OCI-LY7 (cell line): ENCODE measurements at regions not wholly inside any gene's neighbourhood (a gene's known extent, or its start where the extent isn't known, plus 50 kb on each side); places are given as distances from the start of the nearest gene placed in this dataset.

Source experiments
- BruUV-seq: library from RNA; stranded (reverse); fragments of 400-500 nt; replicated peaks from 2 replicates; lab custom pipeline; 2021; lab: Mats Ljungman, UMichigan
- CTCF ChIA-PET: fragments of 300-600 bp; sonication (Branson Sonifier 250); formaldehyde crosslinking; loops from one replicate; lab custom pipeline; 2022; ENCODE audit warnings: antibody characterized with exemption; ENCODE audit not compliant: unreplicated experiment; lab: Charles Lee
- POLR2A ChIA-PET: fragments of 300-600 bp; sonication (Branson Sonifier 250); formaldehyde crosslinking; loops from one replicate; lab custom pipeline; 2022; ENCODE audit warnings: antibody characterized with exemption; lab: Charles Lee
- DNase-seq: peaks from one replicate; pipeline ENCODE4 v3.0.0-alpha.2; 2015; ENCODE audit warnings: low spot score
- H2AFZ ChIP-seq: fragments of 200-600 bp; sonication (generic), shearing (Covaris generic); 2 replicates; pipeline ENCODE4 v1.6.1; 2014; ENCODE audit warnings: mild to moderate bottlenecking, antibody characterized with exemption, low read length, moderate library complexity
- H3K27ac ChIP-seq: fragments of 200-600 bp; sonication (generic); 2 replicates; pipeline ENCODE4 v1.5.1; 2014; ENCODE audit warnings: mixed run types, low read depth, mild to moderate bottlenecking, moderate library complexity, low read length, inconsistent platforms; ENCODE audit not compliant: poor library complexity, severe bottlenecking
- H3K36me3 ChIP-seq: fragments of 200-600 bp; sonication (generic); 2 replicates; pipeline ENCODE4 v1.6.1; 2014; ENCODE audit warnings: mild to moderate bottlenecking, antibody characterized with exemption, low read length, moderate library complexity, mixed read lengths; ENCODE audit not compliant: insufficient read depth
- H3K4me1 ChIP-seq: fragments of 200-600 bp; sonication (generic); 2 replicates; pipeline ENCODE4 v1.5.1; 2014; ENCODE audit warnings: mild to moderate bottlenecking, low read length; ENCODE audit not compliant: insufficient read depth, poor library complexity, severe bottlenecking
- H3K4me2 ChIP-seq: fragments of 200-600 bp; sonication (generic); 2 replicates; pipeline ENCODE4 v1.6.1; 2014; ENCODE audit warnings: mild to moderate bottlenecking, low read length
- H3K4me3 ChIP-seq: fragments of 200-600 bp; sonication (generic); 2 replicates; pipeline ENCODE4 v1.5.1; 2014; ENCODE audit warnings: mild to moderate bottlenecking, low read depth, low read length; ENCODE audit not compliant: poor library complexity, severe bottlenecking
- H3K79me2 ChIP-seq: fragments of 200-600 bp; sonication (generic); 2 replicates; pipeline ENCODE4 v1.6.1; 2016; ENCODE audit warnings: low read depth, mild to moderate bottlenecking, low read length, moderate library complexity, mixed read lengths; ENCODE audit not compliant: insufficient read depth
- H3K9me2 ChIP-seq: fragments of 200-600 bp; sonication (generic); 2 replicates; pipeline ENCODE4 v1.6.1; 2016; ENCODE audit warnings: mild to moderate bottlenecking, low read length, mixed read lengths; ENCODE audit not compliant: insufficient read depth
- H3K9me3 ChIP-seq: fragments of 200-600 bp; sonication (generic); 2 replicates; pipeline ENCODE4 v1.6.1; 2014; ENCODE audit warnings: mild to moderate bottlenecking, mixed run types, low read length, mixed read lengths
- H4K20me1 ChIP-seq: fragments of 200-600 bp; sonication (generic); 2 replicates; pipeline ENCODE4 v1.6.1; 2014; ENCODE audit warnings: mild to moderate bottlenecking, antibody characterized with exemption, low read length, moderate library complexity, mixed read lengths; ENCODE audit not compliant: insufficient read depth
- EZH2phosphoT487 ChIP-seq: fragments of 200-600 bp; sonication (generic); IDR thresholded peaks from 2 replicates; pipeline ENCODE4 v1.6.1; 2018; ENCODE audit warnings: low read depth, borderline replicate concordance, mild to moderate bottlenecking, mixed run types, antibody characterized with exemption, low read length, moderate library complexity, mixed read lengths
- intact Hi-C: fragments of 100-400 bp; cut with micrococcal nuclease; formaldehyde crosslinking; loops from one replicate; pipeline ENCODE4 v1.10.0; 2022; ENCODE audit not compliant: unreplicated experiment
- TF ChIP-seq, protein P1 (sequence below): fragments of 200-600 bp; sonication (generic); conservative IDR thresholded peaks from 2 replicates; pipeline ENCODE4 v1.5.1; 2014; ENCODE audit warnings: mild to moderate bottlenecking, antibody characterized with exemption, low read length, moderate library complexity, mixed read lengths

GRCh38 chr2:8622199-8622911, 59.5 kb upstream of the ID2 start:
- DNase-seq: no peak
- H3K36me3 ChIP-seq: no peaks in the 10 kb centered on the region
- H3K9me2 ChIP-seq: no peaks in the 10 kb centered on the region
- intact Hi-C loops: no loop called here
- H3K4me3 ChIP-seq: no peak overlapping the region
- TF ChIP-seq, protein P1, sequence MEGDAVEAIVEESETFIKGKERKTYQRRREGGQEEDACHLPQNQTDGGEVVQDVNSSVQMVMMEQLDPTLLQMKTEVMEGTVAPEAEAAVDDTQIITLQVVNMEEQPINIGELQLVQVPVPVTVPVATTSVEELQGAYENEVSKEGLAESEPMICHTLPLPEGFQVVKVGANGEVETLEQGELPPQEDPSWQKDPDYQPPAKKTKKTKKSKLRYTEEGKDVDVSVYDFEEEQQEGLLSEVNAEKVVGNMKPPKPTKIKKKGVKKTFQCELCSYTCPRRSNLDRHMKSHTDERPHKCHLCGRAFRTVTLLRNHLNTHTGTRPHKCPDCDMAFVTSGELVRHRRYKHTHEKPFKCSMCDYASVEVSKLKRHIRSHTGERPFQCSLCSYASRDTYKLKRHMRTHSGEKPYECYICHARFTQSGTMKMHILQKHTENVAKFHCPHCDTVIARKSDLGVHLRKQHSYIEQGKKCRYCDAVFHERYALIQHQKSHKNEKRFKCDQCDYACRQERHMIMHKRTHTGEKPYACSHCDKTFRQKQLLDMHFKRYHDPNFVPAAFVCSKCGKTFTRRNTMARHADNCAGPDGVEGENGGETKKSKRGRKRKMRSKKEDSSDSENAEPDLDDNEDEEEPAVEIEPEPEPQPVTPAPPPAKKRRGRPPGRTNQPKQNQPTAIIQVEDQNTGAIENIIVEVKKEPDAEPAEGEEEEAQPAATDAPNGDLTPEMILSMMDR: no peak
- no peak for TF ChIP-seq EZH2phosphoT487
- H3K4me2 ChIP-seq: peak overlapping the region; percentile 30; the same call in 1 of the 2 replicates
- CTCF ChIA-PET: no interaction called here
- peaks cover 30% of the 10 kb centered on the region for H3K4me1 ChIP-seq
- H3K9me3 ChIP-seq: no peaks in the 10 kb centered on the region
- no peaks in the 10 kb centered on the region for H4K20me1 ChIP-seq
- POLR2A ChIA-PET: interaction anchor here (0.6 to 0.7 kb wide), 6 partner anchors 30 to 108 kb away, joined by 3 to 5 read pairs (median 4); no protein-coding TSS in a partner anchor
- H2AFZ ChIP-seq: no peak overlapping the region
- H3K27ac ChIP-seq: no peak overlapping the region
- no peaks in the 10 kb centered on the region for H3K79me2 ChIP-seq
- no TSS peak for BruUV-seq

DNA sequence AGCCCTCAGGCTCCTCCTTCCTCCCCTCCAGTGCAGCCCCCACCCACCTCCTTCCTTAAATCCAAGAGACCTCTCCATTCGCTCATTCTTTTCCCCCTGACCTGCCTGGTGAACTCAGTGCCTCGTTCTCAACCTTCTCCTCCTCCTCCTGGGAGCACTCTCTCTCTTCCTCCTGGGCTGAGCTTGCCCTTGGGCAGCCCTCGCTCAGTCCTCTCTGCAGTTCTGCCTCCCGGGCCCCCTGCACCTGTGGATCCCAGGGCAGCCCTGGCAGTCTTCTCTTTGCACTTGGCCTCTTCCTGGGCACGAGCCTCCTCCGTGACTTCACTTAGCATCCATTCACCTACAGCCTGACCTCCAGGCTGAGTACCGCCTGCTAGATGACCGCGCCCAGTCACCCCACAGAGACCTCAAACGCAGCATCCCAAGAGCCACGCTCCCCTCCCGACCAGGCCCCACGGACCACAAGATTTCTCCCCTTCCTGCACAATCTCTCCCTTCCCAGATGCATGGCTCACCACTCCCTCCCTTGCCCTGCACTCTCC, 58.9 kb upstream of the ID2 start:
- H3K36me3 ChIP-seq: no peaks in the 10 kb centered on the region
- H2AFZ ChIP-seq: no peak overlapping the region
- H3K9me3 ChIP-seq: no peaks in the 10 kb centered on the region
- no peaks in the 10 kb centered on the region for H4K20me1 ChIP-seq
- BruUV-seq: no TSS peak
- DNase-seq: no peak
- POLR2A ChIA-PET: interaction anchor here (0.6 to 0.7 kb wide), 3 partner anchors 57 to 100 kb away, joined by 4 to 5 read pairs (median 5); no protein-coding TSS in a partner anchor
- H3K4me3 ChIP-seq: no peak overlapping the region
- H3K9me2 ChIP-seq: no peaks in the 10 kb centered on the region
- peak overlapping the region; percentile 30; the same call in 1 of the 2 replicates for H3K4me2 ChIP-seq
- H3K27ac ChIP-seq: no peak overlapping the region
- TF ChIP-seq, protein P1: no peak
- TF ChIP-seq EZH2phosphoT487: no peak
- no peaks in the 10 kb centered on the region for H3K79me2 ChIP-seq
- intact Hi-C loops: no loop called here
- H3K4me1 ChIP-seq: peaks cover 36% of the 10 kb centered on the region
- CTCF ChIA-PET: no interaction called here

DNA sequence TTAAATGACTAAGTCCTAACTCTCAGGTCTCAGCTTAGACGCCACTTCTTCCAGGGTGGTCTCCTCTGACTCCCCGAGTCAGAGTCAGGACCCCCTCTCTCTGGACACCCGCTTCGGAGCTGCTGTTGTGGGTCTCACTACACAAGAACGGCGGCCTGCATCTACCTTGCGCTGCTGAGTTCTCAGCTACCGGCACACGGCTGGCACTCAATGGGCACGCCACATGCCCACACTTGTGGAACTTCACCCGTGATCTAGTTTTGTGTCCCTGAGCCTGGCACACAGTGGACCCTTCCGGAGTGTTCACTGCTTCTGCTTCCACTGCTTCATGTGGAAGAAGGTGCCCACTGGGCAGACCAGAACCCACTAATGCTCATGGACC, 58.3 kb upstream of the ID2 start:
- Histone ChIP-seq H4K20me1 (no peaks in the 10 kb centered on the region), H2AFZ (no peak overlapping the region), H3K4me1 (peaks cover 42% of the 10 kb centered on the region), H3K4me2 (no peak overlapping the region), H3K36me3 (no peaks in the 10 kb centered on the region), H3K27ac (no peak overlapping the region), H3K4me3 (no peak overlapping the region), H3K79me2 (no peaks in the 10 kb centered on the region), H3K9me2 (no peaks in the 10 kb centered on the region), H3K9me3 (no peaks in the 10 kb centered on the region)
- TF ChIP-seq, protein P1: no peak
- no peak for TF ChIP-seq EZH2phosphoT487
- POLR2A ChIA-PET: interaction anchor here (0.7 kb wide), 1 partner anchor 101 kb away, joined by 4 read pairs; no protein-coding TSS in a partner anchor
- CTCF ChIA-PET: no interaction called here
- BruUV-seq: no TSS peak
- no peak for DNase-seq
- intact Hi-C loops: no loop called here
